Spleen (tissue), 7 donors: ENCODE measurements at regions not wholly inside any gene's neighbourhood (a gene's known extent, or its start where the extent isn't known, plus 50 kb on each side); places are given as distances from the start of the nearest gene placed in this dataset.

Source experiments
- CTCF ChIP-seq, 11 experiments: fragments of 200-600 bp in 7 of 11; fragments of 450-650 bp in 4 of 11; sonication (generic) in 4 of 11; IDR thresholded peaks in 8 of 11; conservative IDR thresholded peaks in 3 of 11; 1 replicate in 7 of 11; 2 replicates in 4 of 11; pipeline versions ENCODE4 v1.4.0 to v1.8.0; 2016 to 2021; ENCODE audit warnings: antibody characterized with exemption in 11 of 11, inconsistent platforms in 4 of 11, mild to moderate bottlenecking in 1 of 11
- POLR2A ChIP-seq, 3 donors: fragments of 450-650 bp; IDR thresholded peaks; one replicate each; pipeline ENCODE4 v1.5.1; 2017; ENCODE audit warnings: antibody characterized with exemption in 3 of 3, mild to moderate bottlenecking in 1 of 3
- POLR2AphosphoS5 ChIP-seq, 3 donors: sonication (generic); formaldehyde crosslinking; IDR thresholded peaks; one replicate each; pipeline ENCODE4 v1.5.1; 2017; ENCODE audit warnings: antibody characterized with exemption in 3 of 3
- donor health status: DM: no; HTN: no; CAD: no; lungs with moderate emphysema.
- donor health status: DM: no; HTN: no; CAD: no.
- donor health status: DM: no; HTN: no; CAD: no.

- no peak for TF ChIP-seq CTCF (IDR thresholded peaks at IDR 0.05 in 8 of 11, conservative IDR thresholded peaks at IDR 0.05 in 3 of 11)
- no peak for TF ChIP-seq POLR2A (IDR thresholded peaks at IDR 0.05)
- TF ChIP-seq POLR2AphosphoS5 (IDR thresholded peaks at IDR 0.05), result no peak
Observed at GRCh38 chr4:54365691-54366090, 136.6 kb downstream of the PDGFRA start.
